GM21619 (cell line): ENCODE measurements at regions not wholly inside any gene's neighbourhood (a gene's known extent, or its start where the extent isn't known, plus 50 kb on each side); places are given as distances from the start of the nearest gene placed in this dataset.
"Not testable (repeated sequence)": the region's sequence is repeated elsewhere in the genome, so short reads cannot be mapped to it uniquely, and the experiment has no call there.

ENCODE experiments used
- ATAC-seq: cut with Tn5 transposase; IDR thresholded peaks from one replicate; pipeline ENCODE4 v1.9.1; 2021; ENCODE audit not compliant: unreplicated experiment

- no peak for ATAC-seq
Observed at GRCh38 chr13:65836066-65836465, 1394.1 kb downstream of the PCDH9 start.

GRCh38 chr13:65834897-65835296, 1395.2 kb downstream of the PCDH9 start:
- no peak for ATAC-seq

- no peak for ATAC-seq
Observed at GRCh38 chr13:65830411-65831205, 1399.5 kb downstream of the PCDH9 start.

- ATAC-seq, result no peak
Observed at GRCh38 chr13:65829241-65830008, 1400.7 kb downstream of the PCDH9 start.

- ATAC-seq, result no peak
Observed at GRCh38 chr13:65826657-65827056, 1403.5 kb downstream of the PCDH9 start.

GRCh38 chr13:65825039-65825438, 1405.1 kb downstream of the PCDH9 start:
- ATAC-seq, result no peak

- no peak for ATAC-seq
Observed at GRCh38 chr13:65808061-65808460, 1422.1 kb downstream of the PCDH9 start.

- ATAC-seq, result no peak
Observed at GRCh38 chr13:65803530-65804392, 1426.4 kb downstream of the PCDH9 start.

- ATAC-seq, result no peak
Observed at GRCh38 chr13:65789815-65790214, 1440.3 kb downstream of the PCDH9 start.

- no peak for ATAC-seq
Observed at GRCh38 chr13:65787082-65787481, 1443.1 kb downstream of the PCDH9 start.

- ATAC-seq, result no peak
Observed at GRCh38 chr13:65784088-65784816, 1445.9 kb downstream of the PCDH9 start.

- no peak for ATAC-seq
Observed at GRCh38 chr13:65783383-65783782, 1446.8 kb downstream of the PCDH9 start.

- ATAC-seq, result not testable (repeated sequence)
Observed at GRCh38 chr13:65771704-65772313, 1458.3 kb downstream of the PCDH9 start.

- ATAC-seq, result no peak
Observed at GRCh38 chr13:65768545-65768944, 1461.6 kb downstream of the PCDH9 start.

- no peak for ATAC-seq
Observed at GRCh38 chr13:65763811-65764210, 1466.3 kb downstream of the PCDH9 start.

GRCh38 chr13:65762012-65762411, 1468.1 kb downstream of the PCDH9 start:
- no peak for ATAC-seq

- no peak for ATAC-seq
Observed at GRCh38 chr13:65756071-65756671, 1474.0 kb downstream of the PCDH9 start.

- no peak for ATAC-seq
Observed at GRCh38 chr13:65748227-65748626, 1481.9 kb downstream of the PCDH9 start.

GRCh38 chr13:65746406-65746921, 1483.7 kb downstream of the PCDH9 start:
- ATAC-seq, result no peak

- no peak for ATAC-seq
Observed at GRCh38 chr13:65744836-65745235, 1485.3 kb downstream of the PCDH9 start.
